Testis (tissue), 2 donors: ENCODE measurements at regions not wholly inside any gene's neighbourhood (a gene's known extent, or its start where the extent isn't known, plus 50 kb on each side); places are given as distances from the start of the nearest gene placed in this dataset.

ENCODE experiments used
- DNase-seq: peaks from one replicate; pipeline ENCODE4 v3.0.0-alpha.2; 2019
- H3K27ac ChIP-seq, 2 donors: fragments of 200-600 bp; sonication (generic); one replicate each; pipeline ENCODE4 v1.5.1; 2019
- H3K27me3 ChIP-seq: fragments of 200-600 bp; sonication (generic); one replicate; pipeline ENCODE4 v1.5.1; 2019
- H3K36me3 ChIP-seq: fragments of 200-600 bp; sonication (generic); one replicate; pipeline ENCODE4 v1.5.1; 2017; ENCODE audit warnings: low read depth; ENCODE audit errors: missing control alignments
- H3K4me1 ChIP-seq: fragments of 200-600 bp; sonication (generic); one replicate; pipeline ENCODE4 v1.5.1; 2019
- H3K4me3 ChIP-seq, 2 donors: fragments of 200-600 bp; sonication (generic); one replicate each; pipeline ENCODE4 v1.5.1; 2017 to 2019
- H3K9me3 ChIP-seq: fragments of 200-600 bp; sonication (generic); one replicate; pipeline ENCODE4 v1.5.1; 2017
- POLR2A ChIP-seq: fragments of 450-650 bp; IDR thresholded peaks from one replicate; pipeline ENCODE4 v1.6.1; 2017; ENCODE audit warnings: antibody characterized with exemption, mild to moderate bottlenecking, moderate library complexity
- WGBS, 2 donors: methylation state at CpG; one replicate each; pipeline ENCODE4 v1.1.5; 2018; 5-methylcytosine and 5-hydroxymethylcytosine counted together
- intact Hi-C: fragments of 100-400 bp; cut with DNase I; formaldehyde crosslinking; loops from one replicate; pipeline ENCODE4 v1.15.1; 2023; ENCODE audit warnings: low total_unique reads
- TF ChIP-seq, protein P1 (sequence below), 3 experiments: fragments of 450-650 bp in 2 of 3; fragments of 200-600 bp in 1 of 3; sonication (generic) in 1 of 3; IDR thresholded peaks; one replicate each; pipeline ENCODE4 v1.5.1; 2016 to 2019; ENCODE audit warnings: antibody characterized with exemption in 3 of 3, mild to moderate bottlenecking in 2 of 3, moderate library complexity in 1 of 3

DNA sequence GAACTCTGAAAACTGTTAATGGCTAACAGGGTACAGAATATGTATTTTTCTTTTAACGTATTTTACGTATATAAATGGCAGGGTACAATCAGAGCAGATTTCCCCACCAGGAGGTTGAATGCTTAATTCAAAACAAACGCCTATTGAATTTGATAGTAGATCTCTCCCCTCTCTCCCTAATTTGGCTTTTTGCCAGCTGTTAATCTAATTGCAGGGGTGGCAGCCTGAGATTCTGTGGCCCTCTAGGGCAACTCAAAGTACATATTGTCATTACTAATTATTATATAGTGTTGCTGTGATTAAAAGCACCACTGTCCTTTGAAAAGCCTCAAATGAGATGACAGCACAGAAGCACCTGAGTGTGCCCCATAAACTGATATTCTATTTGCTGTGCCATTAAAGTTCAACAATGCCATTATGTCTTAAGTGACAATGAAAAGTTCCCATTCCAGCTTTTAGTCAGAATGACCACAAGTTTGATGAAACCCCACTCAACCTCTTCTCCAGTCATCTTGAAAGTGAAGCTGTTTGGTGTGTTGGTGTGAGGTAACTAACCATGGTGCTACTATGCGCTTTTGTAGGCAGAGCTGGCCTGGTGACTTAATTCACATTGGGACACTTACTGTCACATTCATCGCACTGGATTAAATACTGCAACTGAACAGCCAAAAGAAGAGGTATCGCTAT lies 351.4 kb downstream of the KCNRG start:
- H3K4me3 ChIP-seq: no peak overlapping the region
- TF ChIP-seq POLR2A: no peak
- TF ChIP-seq, protein P1, sequence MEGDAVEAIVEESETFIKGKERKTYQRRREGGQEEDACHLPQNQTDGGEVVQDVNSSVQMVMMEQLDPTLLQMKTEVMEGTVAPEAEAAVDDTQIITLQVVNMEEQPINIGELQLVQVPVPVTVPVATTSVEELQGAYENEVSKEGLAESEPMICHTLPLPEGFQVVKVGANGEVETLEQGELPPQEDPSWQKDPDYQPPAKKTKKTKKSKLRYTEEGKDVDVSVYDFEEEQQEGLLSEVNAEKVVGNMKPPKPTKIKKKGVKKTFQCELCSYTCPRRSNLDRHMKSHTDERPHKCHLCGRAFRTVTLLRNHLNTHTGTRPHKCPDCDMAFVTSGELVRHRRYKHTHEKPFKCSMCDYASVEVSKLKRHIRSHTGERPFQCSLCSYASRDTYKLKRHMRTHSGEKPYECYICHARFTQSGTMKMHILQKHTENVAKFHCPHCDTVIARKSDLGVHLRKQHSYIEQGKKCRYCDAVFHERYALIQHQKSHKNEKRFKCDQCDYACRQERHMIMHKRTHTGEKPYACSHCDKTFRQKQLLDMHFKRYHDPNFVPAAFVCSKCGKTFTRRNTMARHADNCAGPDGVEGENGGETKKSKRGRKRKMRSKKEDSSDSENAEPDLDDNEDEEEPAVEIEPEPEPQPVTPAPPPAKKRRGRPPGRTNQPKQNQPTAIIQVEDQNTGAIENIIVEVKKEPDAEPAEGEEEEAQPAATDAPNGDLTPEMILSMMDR (IDR thresholded peaks at IDR 0.05): no peak
- no peaks in the 10 kb centered on the region for H3K4me1 ChIP-seq
- H3K9me3 ChIP-seq: no peaks in the 10 kb centered on the region
- 82 to 94% methylated on average over 6 of the region's 6 CpGs for WGBS, 2 donors
- DNase-seq: no peak
- no peak overlapping the region for H3K27ac ChIP-seq
- intact Hi-C loops: no loop called here
- no peaks in the 10 kb centered on the region for H3K27me3 ChIP-seq
- H3K36me3 ChIP-seq: no peaks in the 10 kb centered on the region

DNA sequence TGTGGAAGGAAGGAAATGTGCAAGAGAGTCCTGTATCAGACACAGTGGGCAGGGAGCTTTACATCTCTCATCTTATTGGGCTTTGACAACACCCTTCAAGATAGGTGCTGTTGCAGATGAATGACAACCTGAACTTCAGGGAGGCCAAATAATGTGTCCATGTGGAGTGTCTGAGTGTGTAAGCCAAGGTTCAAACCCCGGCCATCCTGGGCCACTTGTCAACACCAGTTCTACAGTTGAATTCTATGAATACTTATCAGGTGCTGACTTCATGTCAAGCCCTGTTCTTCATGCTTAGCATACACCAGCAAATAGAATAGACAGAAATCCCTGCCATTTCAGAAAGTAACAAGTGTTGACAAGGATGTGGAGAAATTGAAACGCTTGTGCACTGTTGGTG lies 354.4 kb downstream of the KCNRG start:
- H3K4me3 ChIP-seq: no peak overlapping the region
- no peak for DNase-seq
- TF ChIP-seq POLR2A: no peak
- TF ChIP-seq, protein P1 (IDR thresholded peaks at IDR 0.05): no peak
- H3K27me3 ChIP-seq: no peaks in the 10 kb centered on the region
- H3K9me3 ChIP-seq: no peaks in the 10 kb centered on the region
- no peaks in the 10 kb centered on the region for H3K36me3 ChIP-seq
- H3K4me1 ChIP-seq: no peaks in the 10 kb centered on the region
- WGBS, 2 donors: 99 to 100% methylated on average over 2 of the region's 2 CpGs
- no peak overlapping the region for H3K27ac ChIP-seq
- intact Hi-C loops: no loop called here

DNA sequence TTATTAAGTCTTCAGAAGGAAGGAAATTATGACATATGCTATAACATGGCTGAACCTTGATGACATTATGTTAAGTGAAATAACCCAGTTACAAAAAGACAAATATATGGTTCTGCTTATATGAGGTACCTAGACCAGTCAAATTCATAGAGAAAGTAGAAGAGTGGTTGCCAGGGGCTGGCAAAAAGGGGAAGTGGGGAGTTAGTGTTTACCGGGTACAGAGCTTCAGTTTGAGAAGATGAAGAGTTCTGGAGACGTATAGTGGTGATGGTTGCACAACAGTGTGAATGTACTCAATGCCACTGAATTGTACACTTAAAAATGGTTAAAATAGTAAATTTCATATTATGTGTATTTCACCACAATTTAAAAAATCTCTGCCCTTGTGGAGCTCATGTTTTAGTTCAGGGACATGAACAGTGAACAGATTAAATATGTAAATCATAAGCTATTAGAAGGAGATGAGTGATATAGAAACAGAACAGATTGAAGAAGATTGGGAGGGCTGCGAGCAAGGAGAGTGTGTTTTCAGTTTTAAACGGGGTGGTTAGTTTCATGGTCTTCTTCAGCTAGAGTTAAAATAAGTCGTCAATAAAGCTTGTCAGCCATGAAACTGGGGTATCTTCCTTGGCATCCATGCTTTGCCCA lies 355.2 kb downstream of the KCNRG start:
- Histone ChIP-seq H3K27me3 (no peaks in the 10 kb centered on the region), H3K27ac (no peak overlapping the region), H3K9me3 (no peaks in the 10 kb centered on the region), H3K4me3 (no peak overlapping the region), H3K4me1 (no peaks in the 10 kb centered on the region), H3K36me3 (no peaks in the 10 kb centered on the region)
- intact Hi-C loops: no loop called here
- TF ChIP-seq POLR2A: no peak
- TF ChIP-seq, protein P1 (IDR thresholded peaks at IDR 0.05): no peak
- 83% methylated on average over 5 of the region's 5 CpGs for WGBS, 2 donors
- no peak for DNase-seq

DNA sequence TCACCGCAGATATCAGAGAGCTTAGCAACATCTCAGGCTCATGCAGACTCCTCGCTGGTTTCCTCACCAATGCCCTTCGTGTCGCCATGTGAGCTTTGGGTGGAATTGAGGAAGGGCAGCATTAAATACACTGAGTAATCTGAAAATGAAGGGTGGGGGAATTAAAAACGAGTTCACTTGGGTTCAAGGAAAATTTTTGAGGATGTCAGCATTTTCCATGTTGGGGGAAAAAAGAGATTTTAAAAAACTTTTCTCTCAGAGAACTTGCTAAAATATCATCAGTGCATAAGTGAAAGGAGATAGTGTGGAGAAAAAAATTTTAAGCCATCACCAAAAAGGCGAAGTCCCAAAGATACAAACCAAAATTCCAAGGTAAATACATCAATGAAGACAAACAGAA lies 359.3 kb downstream of the KCNRG start:
- intact Hi-C loops: no loop called here
- TF ChIP-seq, protein P1 (IDR thresholded peaks at IDR 0.05): no peak
- no peak for TF ChIP-seq POLR2A
- DNase-seq: no peak
- H3K4me3 ChIP-seq: no peak overlapping the region
- no peaks in the 10 kb centered on the region for H3K27me3 ChIP-seq
- H3K4me1 ChIP-seq: no peaks in the 10 kb centered on the region
- no peaks in the 10 kb centered on the region for H3K36me3 ChIP-seq
- 88 to 91% methylated on average over 6 of the region's 6 CpGs for WGBS, 2 donors
- no peak overlapping the region for H3K27ac ChIP-seq
- no peaks in the 10 kb centered on the region for H3K9me3 ChIP-seq

DNA sequence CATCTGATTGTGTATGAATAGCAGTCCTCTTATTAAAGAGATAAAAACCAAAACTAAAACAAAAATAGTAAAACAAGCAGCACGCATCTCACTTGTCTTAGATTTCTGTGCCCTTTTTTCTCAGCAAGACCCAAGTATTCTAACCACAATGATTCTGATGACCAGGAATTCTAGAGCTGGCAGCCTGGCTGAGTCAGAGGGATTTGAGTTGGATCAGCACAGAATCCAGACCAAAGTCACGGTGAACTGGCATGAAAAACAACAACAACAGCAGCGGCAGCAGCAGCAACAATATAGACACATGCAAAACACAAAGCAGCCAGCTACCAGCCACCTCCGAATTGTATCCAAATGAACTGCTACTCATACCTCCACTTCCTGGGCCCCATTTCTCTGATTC lies 360.5 kb downstream of the KCNRG start:
- no peak for DNase-seq
- H3K9me3 ChIP-seq: no peaks in the 10 kb centered on the region
- H3K27me3 ChIP-seq: no peaks in the 10 kb centered on the region
- H3K4me3 ChIP-seq: no peak overlapping the region
- no peak for TF ChIP-seq POLR2A
- TF ChIP-seq, protein P1 (IDR thresholded peaks at IDR 0.05): no peak
- 53 to 62% methylated on average over 4 of the region's 4 CpGs for WGBS, 2 donors
- H3K27ac ChIP-seq: no peak overlapping the region
- H3K4me1 ChIP-seq: no peaks in the 10 kb centered on the region
- intact Hi-C loops: no loop called here
- no peaks in the 10 kb centered on the region for H3K36me3 ChIP-seq
